ENCODE measurements at regions not wholly inside any gene's neighbourhood (a gene's known extent, or its start where the extent isn't known, plus 50 kb on each side); places are given as distances from the start of the nearest gene placed in this dataset.

GRCh38 chr1:238293075-238293474 lies 402.4 kb upstream of the ZP4 start (continued):
- TF ChIP-seq FOXK1 (CRISPR knock-in tag; IDR thresholded peaks at IDR 0.05; ENCODE audit: borderline replicate concordance) (no peak), SMAD1 (IDR thresholded peaks at IDR 0.05; ENCODE audit: low read depth, low read length, partially characterized antibody) (no peak)

- Histone ChIP-seq H2AFZ (ENCODE audit: low read depth, low read length) (no peak overlapping the region), H3K27me3 (ENCODE audit: control insufficient read depth in 2 of 2, insufficient read depth in 2 of 2, low read length in 2 of 2) (no peaks in the 10 kb centered on the region), H3K4me2 (ENCODE audit: insufficient read depth, low read length) (no peak overlapping the region), H3K4me3 (no peak overlapping the region), H3K4me1 (replicated peaks in 1 of 2; ENCODE audit: control insufficient read depth in 2 of 2, insufficient read depth in 2 of 2, low read length in 2 of 2) (no peaks in the 10 kb centered on the region), H3K27ac (ENCODE audit: extremely low read depth, low read depth, low read length) (no peak overlapping the region), H3K9ac (ENCODE audit: insufficient read depth in 1 of 2, low read depth in 2 of 2, low read length in 2 of 2) (no peak overlapping the region), H4K20me1 (replicated peaks; ENCODE audit: control insufficient read depth, insufficient read depth, low read length) (no peaks in the 10 kb centered on the region), H3K36me3 (ENCODE audit: control insufficient read depth, insufficient read depth, low read length) (no peaks in the 10 kb centered on the region), H3K9me3 (replicated peaks; ENCODE audit: control insufficient read depth, insufficient read depth, low read depth, low read length) (no peaks in the 10 kb centered on the region; the same call in 1 of the 2 replicates), H3K9me1 (ENCODE audit: control insufficient read depth, insufficient read depth, low read length) (no peaks in the 10 kb centered on the region), H3K79me2 (ENCODE audit: control insufficient read depth, insufficient read depth, low read length) (no peaks in the 10 kb centered on the region)
- BruUV-seq (replicated peaks), result no TSS peak
- 0% methylated on average over 1 of the region's 1 CpG for whole genome bisulfite sequencing (ENCODE audit: insufficient coverage, low coverage, missing lambda C conversion rate)
- POLR2A ChIA-PET, result no interaction called here
- no peak for DNase-seq (ENCODE audit: extremely low read depth in 1 of 4, low spot score in 3 of 4)
- in situ Hi-C loops (cut with MboI), result no loop called here
- intact Hi-C loops (cut with micrococcal nuclease), result no loop called here
- CTCF ChIA-PET (ENCODE audit: low intra/inter-chr PET ratio), result no interaction called here
- ATAC-seq, result no peak
- no peak for FAIRE-seq
- TF ChIP-seq PHF20 (IDR thresholded peaks at IDR 0.05; ENCODE audit: partially characterized antibody) (no peak), HBP1 (CRISPR knock-in tag; IDR thresholded peaks at IDR 0.05) (no peak), DNMT1 (IDR thresholded peaks at IDR 0.05) (no peak)
These were observed 390.7 kb upstream of the ZP4 start for GRCh38 chr1:238281418-238281817.

Measured in K562 (cell line).